H7 (cell line): ENCODE measurements at regions not wholly inside any gene's neighbourhood (a gene's known extent, or its start where the extent isn't known, plus 50 kb on each side); places are given as distances from the start of the nearest gene placed in this dataset.
"Not testable (repeated sequence)": the region's sequence is repeated elsewhere in the genome, so short reads cannot be mapped to it uniquely, and the experiment has no call there.

Source experiments
- DNase-seq: peaks from one replicate; pipeline ENCODE4 v3.0.0; 2012
- H3K27me3 ChIP-seq: 2 replicates; pipeline ENCODE4 v1.6.0; 2011; ENCODE audit warnings: mild to moderate bottlenecking, low read length; ENCODE audit not compliant: control insufficient read depth, insufficient read depth
- H3K36me3 ChIP-seq: replicated peaks from 2 replicates; pipeline ENCODE4 v1.5.1; 2011; ENCODE audit warnings: low read length; ENCODE audit not compliant: control insufficient read depth, insufficient read depth
- H3K4me3 ChIP-seq: 2 replicates; pipeline ENCODE4 v1.5.1; 2011; ENCODE audit warnings: low read depth, mild to moderate bottlenecking, control low read depth, low read length, moderate library complexity; ENCODE audit not compliant: insufficient read depth

DNA sequence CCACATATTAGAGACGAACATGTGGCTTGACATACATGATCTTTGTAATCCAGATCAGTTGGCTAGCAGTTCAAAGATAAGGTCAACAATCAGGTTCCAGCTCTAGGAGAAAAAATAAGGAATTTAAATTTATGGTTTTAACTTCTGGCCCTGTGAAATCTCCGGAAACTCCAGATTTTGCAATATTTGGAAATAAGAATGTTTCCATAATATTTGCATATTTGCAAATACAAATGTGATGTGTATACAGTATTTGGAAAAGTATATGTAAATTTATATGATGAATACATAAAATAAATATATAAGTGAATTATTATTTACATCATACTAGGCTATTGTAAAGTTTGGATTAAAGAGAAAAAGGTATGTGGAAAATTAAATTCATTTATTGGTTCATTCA is 97.1 kb downstream of the KCNJ2 start:
- no peaks in the 10 kb centered on the region for H3K27me3 ChIP-seq
- H3K4me3 ChIP-seq = no peak overlapping the region
- no peak for DNase-seq
- no peaks in the 10 kb centered on the region for H3K36me3 ChIP-seq

- Histone ChIP-seq H3K27me3 (no peaks in the 10 kb centered on the region), H3K4me3 (no peak overlapping the region), H3K36me3 (no peaks in the 10 kb centered on the region)
- DNase-seq = no peak
Measured at GRCh38 chr17:70268383-70268782, 99.1 kb downstream of the KCNJ2 start.

GRCh38 chr17:70270554-70270953 is 101.2 kb downstream of the KCNJ2 start:
- no peak overlapping the region for H3K4me3 ChIP-seq
- DNase-seq = no peak
- H3K36me3 ChIP-seq = no peaks in the 10 kb centered on the region
- H3K27me3 ChIP-seq = no peaks in the 10 kb centered on the region

DNA sequence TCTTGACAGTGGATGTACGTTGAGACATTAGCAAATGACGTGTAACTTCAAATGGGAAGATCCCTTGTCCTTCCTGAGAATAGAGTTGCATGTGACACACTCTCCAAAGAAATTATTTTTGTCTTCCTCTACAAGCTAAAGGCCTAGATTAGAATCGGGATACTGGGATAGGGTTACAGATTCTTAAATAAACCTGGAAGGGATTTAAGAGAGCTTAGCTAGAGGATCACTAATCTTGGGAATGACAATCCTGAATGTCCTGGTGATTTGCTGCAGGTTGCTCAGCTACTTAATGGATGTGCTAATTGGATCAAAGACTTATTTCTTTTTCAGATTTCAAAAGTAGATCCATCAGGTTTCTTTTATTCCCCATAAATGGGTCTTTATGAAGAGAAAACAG is 101.9 kb downstream of the KCNJ2 start:
- Histone ChIP-seq H3K4me3 (no peak overlapping the region), H3K27me3 (no peaks in the 10 kb centered on the region), H3K36me3 (no peaks in the 10 kb centered on the region)
- DNase-seq = no peak

GRCh38 chr17:70271672-70272071 is 102.3 kb downstream of the KCNJ2 start:
- no peak for DNase-seq
- no peaks in the 10 kb centered on the region for H3K36me3 ChIP-seq
- H3K4me3 ChIP-seq = no peak overlapping the region
- H3K27me3 ChIP-seq = no peaks in the 10 kb centered on the region

- H3K36me3 ChIP-seq = no peaks in the 10 kb centered on the region
- H3K27me3 ChIP-seq = no peaks in the 10 kb centered on the region
- no peak for DNase-seq
- no peak overlapping the region for H3K4me3 ChIP-seq
Measured at GRCh38 chr17:70274255-70274654, 104.9 kb downstream of the KCNJ2 start.

DNA sequence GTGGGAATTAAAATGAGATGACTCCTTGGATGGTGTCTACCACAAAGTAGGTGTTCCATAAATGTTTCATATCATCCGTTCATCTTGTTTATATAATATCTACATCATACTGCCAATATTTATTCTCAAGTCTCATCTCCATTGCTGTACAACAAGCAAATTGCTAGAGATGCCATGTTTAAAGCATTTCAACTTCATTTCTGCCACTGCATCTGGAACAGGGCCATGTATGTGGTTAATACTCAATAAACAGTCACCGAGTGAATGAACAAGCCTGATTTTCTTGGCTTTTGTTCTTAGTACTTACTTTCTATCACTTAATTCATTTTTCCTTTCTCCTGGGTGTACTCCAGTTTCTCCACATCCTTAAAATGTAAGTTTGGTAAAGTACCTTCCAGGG is 107.6 kb downstream of the KCNJ2 start:
- no peak for DNase-seq
- H3K36me3 ChIP-seq = no peaks in the 10 kb centered on the region
- H3K27me3 ChIP-seq = no peaks in the 10 kb centered on the region
- no peak overlapping the region for H3K4me3 ChIP-seq

DNA sequence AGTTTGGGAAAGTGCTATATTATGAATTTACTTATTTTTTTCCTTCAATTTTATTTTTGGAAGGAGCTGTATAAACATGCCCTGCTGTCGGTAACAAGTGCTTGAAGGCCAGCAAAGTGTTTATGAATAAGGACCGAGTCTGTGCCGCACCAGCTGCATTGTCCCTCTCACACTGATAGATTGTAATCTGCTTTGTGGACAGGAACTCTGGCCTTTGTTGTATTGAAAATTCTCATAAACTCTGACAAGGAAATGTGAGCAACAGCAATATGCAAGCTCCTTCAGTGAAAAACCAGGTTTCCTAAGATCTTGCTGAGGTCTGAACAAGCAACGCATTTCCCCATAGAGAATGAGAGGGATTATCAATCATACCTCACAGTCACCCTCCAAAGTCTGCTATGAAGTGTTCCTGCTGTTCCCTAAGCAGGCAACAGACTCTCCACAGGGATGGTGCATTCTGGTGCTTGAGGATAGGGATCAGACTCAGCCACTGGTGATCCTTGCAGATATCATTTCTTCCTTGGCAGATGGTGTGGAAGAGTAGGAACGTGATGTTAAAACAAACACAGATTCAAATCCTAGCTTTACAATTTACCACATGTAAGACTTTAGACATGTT is 109.6 kb downstream of the KCNJ2 start:
- Histone ChIP-seq H3K36me3 (no peaks in the 10 kb centered on the region), H3K4me3 (no peak overlapping the region), H3K27me3 (no peaks in the 10 kb centered on the region)
- DNase-seq = no peak

GRCh38 chr17:70286391-70286790 is 117.1 kb downstream of the KCNJ2 start:
- no peak overlapping the region for H3K4me3 ChIP-seq
- H3K36me3 ChIP-seq = no peaks in the 10 kb centered on the region
- DNase-seq = no peak
- H3K27me3 ChIP-seq = no peaks in the 10 kb centered on the region

- H3K27me3 ChIP-seq = no peaks in the 10 kb centered on the region
- DNase-seq = no peak
- H3K4me3 ChIP-seq = no peak overlapping the region
- no peaks in the 10 kb centered on the region for H3K36me3 ChIP-seq
Measured at GRCh38 chr17:70288540-70289290, 119.4 kb downstream of the KCNJ2 start.

- DNase-seq = no peak
- H3K27me3 ChIP-seq = no peaks in the 10 kb centered on the region
- H3K36me3 ChIP-seq = no peaks in the 10 kb centered on the region
- no peak overlapping the region for H3K4me3 ChIP-seq
Measured at GRCh38 chr17:70290770-70291169, 121.4 kb downstream of the KCNJ2 start.

- Histone ChIP-seq H3K27me3 (no peaks in the 10 kb centered on the region), H3K4me3 (no peak overlapping the region), H3K36me3 (no peaks in the 10 kb centered on the region)
- no peak for DNase-seq
Measured at GRCh38 chr17:70292366-70292765, 123.0 kb downstream of the KCNJ2 start.

DNA sequence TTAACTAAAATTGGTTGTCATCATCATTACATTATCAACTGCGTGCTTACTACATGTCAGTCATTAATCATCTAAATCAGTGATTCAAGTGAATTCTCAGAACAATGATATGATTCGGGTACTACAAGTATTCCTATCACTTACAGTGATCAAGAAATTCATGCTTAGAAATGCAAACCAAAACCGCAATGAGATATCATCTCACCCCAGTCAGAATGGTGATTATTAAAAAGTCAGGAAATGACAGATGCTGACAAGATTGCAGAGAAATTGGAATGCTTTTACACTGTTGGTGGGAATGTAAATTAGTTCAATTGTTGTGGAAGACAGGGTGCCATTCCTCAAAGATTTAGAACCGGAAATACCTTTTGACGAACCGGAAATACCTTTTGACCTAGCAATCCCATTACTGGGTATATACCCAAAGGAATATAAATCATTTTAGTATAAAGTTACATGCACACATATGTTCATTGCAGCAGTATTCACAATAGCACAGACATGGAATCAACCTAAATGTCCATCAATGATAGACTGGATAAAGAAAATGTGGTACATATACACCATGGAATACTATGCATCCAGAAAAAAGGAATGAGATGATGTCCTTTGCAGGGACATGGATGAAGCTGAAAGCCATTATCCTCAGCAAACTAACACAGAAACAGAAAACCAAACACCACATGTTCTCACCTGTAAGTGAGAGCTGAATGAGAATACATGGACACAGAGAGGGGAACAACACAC is 124.4 kb downstream of the KCNJ2 start:
- H3K36me3 ChIP-seq, H3K4me3 ChIP-seq, DNase-seq, H3K27me3 ChIP-seq: not testable (repeated sequence)

DNA sequence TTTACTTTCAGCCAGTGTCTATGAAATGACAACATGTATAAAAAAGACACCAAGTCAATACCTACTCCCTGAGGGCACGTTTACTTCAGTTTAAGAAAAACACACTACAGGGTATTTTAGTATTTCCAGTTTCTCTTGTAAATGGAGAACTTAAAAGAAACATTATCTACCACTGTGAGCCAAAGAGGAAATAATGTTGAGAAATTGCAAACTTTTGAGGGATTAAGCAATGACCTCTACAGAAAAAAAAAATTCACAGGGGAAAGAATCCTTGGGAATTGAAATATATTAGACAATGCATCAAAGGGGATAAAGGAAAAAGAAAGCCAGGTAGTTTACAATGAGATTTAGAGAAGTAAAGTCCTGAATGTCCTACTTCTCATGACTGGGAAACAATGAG is 126.0 kb downstream of the KCNJ2 start:
- no peaks in the 10 kb centered on the region for H3K36me3 ChIP-seq
- no peak overlapping the region for H3K4me3 ChIP-seq
- no peak for DNase-seq
- H3K27me3 ChIP-seq = no peaks in the 10 kb centered on the region

GRCh38 chr17:70295731-70296130 is 126.4 kb downstream of the KCNJ2 start:
- Histone ChIP-seq H3K4me3 (no peak overlapping the region), H3K27me3 (no peaks in the 10 kb centered on the region), H3K36me3 (no peaks in the 10 kb centered on the region)
- DNase-seq = no peak
